ENCODE measurements at regions not wholly inside any gene's neighbourhood (a gene's known extent, or its start where the extent isn't known, plus 50 kb on each side); places are given as distances from the start of the nearest gene placed in this dataset.

DNA sequence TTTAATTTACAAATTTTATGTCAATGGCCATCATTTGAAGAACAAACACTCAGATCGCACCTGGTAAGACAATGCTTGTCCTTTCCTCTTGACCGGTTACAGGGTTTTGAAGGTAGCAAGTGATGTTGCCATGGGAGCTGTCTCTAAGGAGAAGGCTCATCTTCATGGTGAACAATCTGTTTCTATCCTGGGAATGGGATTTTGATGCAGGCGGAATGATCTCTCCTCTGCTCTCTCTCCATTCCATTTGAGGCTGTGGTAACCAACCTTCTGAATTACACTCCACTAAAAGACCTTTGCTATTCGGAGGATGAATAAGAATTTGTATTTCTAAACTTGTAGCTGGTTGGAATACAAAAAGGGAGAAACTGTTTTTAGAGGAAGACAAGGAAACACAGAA, 57.9 kb upstream of the SLC5A9 start:
- DNase-seq, result no peak

DNA sequence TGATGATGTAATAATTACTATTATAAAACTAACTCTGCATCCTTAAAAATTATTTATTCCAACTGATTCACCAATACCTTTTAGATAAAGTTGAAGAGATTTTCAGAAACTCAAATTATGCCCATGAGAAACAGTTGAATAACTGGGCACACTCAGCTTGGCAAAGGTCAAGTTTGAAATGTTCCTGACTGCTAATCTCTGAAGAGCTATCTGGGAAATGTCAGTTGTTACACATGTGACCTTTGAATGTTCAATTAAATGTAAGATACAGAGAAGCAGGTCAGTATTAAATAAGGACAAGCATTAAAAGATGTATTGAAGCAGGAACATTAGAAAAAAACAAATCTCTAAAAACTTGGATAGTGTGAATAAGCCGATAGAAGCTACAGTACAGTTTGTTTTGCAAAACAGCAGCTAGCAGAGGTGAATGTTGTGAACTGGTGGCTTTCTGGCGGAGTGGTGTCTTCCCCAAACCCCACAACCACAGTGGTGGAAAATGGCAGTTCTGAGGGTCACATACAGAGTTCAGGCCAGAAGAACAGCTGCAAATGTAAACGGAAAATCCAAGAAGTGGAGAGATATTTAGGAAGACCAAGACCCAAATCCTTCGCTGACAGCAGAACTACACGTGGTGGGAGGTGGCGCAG, 61.9 kb upstream of the SLC5A9 start:
- DNase-seq, result no peak

- DNase-seq, result no peak
Measured at GRCh38 chr1:48139275-48139674, 83.2 kb upstream of the SLC5A9 start.

GRCh38 chr1:48127735-48128685, 94.5 kb upstream of the SLC5A9 start:
- no peak for DNase-seq

DNA sequence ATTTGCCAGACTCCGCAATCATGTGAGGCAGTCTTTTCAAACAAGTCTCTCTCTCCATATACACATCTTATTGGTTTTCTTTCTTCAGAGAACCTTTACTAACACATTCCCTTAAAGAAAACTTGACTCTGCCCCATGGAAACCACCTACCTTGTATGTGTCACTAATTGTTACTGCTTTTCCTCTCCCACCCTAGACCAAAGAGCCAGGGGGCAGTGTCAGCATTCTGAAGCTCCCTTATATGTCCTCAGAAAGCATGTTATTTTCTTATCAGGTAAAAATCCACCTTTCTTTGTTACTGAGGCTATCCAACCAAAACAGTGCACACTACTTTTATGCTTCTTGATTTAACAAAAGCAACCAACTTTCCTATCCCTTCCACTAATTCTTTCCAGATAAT, 98.9 kb upstream of the SLC5A9 start:
- no peak for DNase-seq

DNA sequence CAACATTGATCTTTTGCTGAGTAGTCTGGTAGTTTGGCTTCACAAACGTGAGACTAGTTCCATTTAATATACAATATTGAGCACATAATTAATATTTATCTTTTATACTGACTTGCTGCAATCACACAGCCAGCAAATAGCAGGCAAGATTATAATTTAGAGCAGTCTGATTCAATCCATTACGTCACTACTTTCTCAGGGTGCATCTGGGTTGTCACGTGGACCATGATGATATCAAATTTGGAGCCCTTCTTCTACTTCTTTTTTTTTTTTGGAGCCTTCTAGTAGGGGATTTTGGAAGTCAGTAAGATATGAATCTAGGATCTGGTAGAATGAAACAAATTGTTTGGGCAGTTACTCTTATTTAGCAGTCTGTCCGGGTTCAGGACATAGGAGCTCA, 100.6 kb upstream of the SLC5A9 start:
- DNase-seq, result no peak

DNA sequence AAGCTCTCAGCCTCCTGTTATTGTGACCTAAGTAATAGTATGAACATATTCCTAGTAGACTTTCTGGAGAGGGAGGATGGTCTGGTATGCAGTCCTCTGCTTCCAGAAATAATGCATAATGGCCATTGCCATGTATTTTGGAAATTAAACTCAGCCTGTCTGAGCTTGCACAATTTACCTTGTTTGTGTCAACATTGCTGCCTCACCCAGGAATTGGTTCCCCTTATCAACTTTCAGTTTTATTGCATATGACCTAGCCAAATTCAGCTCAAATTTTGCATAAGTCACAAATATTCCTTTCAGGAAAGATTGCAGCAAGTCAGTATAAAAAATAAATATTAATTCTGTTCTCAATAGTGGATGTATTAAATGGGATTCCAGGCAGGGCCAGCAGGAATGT, 101.9 kb upstream of the SLC5A9 start:
- no peak for DNase-seq

- DNase-seq, result no peak
Measured at GRCh38 chr1:48115835-48116234, 106.7 kb upstream of the SLC5A9 start.

DNA sequence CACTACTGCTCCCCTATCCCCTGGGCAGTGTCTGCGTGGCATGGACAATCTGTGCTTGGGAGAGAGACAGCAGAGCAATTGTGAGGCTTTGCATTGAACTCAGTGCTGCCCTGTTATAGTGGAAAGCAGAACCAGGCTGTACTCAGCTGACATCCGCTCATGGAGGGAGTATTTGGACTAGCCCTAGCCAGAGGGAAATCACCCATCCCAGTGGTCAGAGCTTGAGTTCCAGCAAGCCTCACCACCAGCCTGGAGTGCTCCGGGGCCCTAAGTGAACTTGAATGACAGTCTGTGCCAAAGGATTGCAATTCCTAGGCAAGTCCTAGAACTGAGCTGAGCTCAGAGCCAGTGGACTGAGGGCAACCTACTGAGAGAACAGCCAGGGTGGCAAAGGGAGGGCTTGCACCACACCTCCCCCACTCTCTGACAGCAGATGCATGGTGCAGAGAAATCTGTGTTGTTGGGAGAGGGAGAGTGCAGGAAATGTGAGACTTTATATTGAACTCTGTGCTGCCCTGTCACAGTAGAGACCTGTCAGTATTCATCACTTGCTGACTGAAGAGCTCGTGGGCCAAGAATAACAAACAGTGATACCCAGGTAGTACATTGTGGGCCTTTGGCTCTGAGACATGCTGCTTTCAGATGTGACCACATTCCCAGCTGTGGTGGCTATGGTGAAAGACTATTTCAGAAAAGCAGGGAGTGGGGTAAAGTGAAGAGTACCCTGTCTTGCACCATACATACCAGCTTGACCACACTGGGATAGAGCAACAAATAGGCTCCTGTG, 107.7 kb upstream of the SLC5A9 start:
- DNase-seq, result no peak

DNA sequence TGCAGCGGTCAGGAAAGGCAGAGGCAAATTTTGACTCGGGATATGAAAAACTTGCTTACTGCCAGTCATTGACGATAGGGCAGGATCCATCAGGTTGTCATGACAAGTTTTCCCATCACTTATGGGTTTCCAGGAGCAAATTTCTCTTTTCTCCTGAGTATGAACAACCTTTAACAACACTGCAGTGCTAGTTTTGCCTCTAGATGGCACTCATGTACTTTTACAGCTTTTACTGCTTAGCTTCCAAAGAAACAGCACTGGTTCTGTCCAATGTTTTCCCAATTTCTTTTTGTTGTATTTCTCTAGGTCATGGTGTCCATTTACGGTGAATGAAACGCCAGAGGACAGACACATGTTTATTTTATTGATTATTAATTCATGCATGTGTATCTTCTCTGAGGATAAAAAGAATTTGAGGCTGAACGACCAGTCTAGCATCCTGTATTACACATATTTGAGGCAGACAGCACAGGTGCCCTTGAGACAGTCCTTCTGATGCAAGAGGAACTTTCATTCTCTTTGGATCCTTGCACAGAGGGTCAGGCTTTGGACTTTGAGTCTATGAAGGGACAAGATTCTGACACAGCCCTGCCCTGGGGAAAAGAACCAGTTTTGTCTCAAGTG, 112.3 kb upstream of the TRABD2B start:
- DNase-seq, result no peak

- DNase-seq, result no peak
Measured at GRCh38 chr1:48107516-48107915, 110.3 kb upstream of the TRABD2B start.

DNA sequence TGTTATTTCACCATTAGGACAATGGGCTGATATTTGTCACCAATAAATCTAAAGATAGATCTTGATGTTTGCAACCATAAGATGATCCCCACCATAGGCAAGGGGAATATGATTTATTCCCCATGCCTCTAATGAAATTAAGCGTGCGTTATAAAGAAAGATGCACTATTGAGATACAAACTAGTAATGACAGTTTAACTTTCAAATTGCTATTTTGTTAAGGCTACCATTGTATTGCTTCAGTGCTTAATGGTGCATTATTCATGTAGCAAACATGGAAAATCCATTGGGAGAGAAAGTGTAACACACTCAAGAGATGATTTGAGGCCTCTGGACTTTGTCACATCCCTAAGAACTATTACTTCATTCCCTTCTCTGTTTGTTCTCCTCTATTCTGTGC, 108.9 kb upstream of the TRABD2B start:
- no peak for DNase-seq

DNA sequence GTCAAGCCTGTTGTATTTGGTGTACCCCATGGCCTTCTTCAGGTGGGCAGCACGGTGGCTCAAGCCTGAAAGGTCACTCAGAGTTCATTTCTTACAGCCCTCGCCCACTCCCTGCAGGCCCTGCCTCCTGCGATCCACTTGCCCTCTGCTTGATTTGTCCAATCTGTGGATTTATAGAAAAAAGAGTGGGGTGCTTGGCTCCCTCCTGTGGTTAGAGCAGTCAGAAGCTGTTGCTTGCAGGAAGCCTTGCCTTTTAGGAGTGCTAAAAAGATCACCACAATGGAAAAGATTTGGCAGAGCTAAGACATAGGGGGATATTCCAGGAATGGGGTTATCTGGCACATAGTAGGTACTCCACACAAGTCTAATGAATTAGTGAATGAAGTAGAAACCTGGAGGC, 108.0 kb upstream of the TRABD2B start:
- DNase-seq, result no peak

DNA sequence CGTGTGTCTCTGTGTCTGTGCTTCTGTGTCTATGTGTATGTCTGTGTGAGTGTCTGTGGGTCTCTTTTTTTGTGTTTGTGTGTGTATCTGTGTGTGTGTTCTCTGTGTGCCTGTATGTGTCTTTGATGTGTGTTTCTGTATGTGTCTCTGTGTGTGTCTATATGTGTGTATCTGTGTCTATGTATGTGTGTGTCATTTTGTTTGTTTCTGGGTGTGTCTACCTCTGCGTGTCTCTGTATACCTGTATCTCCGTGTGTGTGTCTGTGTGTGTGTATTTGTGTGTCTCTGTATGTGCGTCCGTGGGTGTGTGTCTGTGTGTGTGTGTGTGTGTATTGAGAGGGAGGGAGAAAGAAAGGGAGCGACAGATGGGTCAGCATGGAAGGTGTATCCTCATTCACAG, 106.3 kb upstream of the TRABD2B start:
- no peak for DNase-seq

GRCh38 chr1:48102766-48103165, 105.6 kb upstream of the TRABD2B start:
- no peak for DNase-seq

GRCh38 chr1:48099072-48099773, 102.0 kb upstream of the TRABD2B start:
- DNase-seq, result no peak

GRCh38 chr1:48093696-48094528, 96.7 kb upstream of the TRABD2B start:
- DNase-seq, result peak; percentile 69

DNA sequence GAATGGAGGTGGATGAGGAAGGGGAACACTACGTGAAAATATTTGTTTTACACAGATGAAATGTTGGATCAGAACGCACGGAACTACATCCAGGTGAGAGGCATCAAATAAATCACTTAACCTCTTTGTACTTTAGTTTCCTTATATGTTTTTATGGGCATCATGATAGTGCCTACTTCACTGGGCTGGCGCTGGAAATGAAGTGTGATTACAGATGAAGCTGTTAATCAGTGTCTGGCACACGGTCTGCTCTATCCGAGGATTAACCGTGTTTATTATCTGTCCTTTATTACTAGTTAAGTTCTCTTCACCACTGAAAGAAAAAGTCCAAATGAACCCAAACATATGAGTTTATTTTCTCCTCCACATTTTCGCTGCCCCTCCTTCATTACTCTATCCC, 96.0 kb upstream of the TRABD2B start:
- DNase-seq, result no peak

DNA sequence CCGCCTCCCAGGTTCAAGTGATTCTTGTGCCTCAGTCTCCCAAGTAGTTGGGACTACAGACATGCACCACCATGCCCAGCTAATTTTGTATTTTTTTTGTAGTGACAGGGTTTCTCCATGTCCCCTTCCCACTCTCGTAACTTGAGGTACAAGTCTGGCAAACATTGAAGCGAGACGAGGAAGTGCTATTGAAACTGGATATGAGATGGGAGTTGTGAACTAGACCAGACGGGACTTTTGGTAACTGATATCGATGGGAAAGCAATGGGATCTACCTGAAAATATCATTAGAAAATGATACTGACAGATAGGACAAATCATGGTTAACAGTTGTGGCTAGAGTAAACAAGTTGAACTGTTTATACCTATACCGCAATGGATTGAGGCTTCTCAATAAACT, 95.2 kb upstream of the TRABD2B start:
- DNase-seq, result no peak

DNA sequence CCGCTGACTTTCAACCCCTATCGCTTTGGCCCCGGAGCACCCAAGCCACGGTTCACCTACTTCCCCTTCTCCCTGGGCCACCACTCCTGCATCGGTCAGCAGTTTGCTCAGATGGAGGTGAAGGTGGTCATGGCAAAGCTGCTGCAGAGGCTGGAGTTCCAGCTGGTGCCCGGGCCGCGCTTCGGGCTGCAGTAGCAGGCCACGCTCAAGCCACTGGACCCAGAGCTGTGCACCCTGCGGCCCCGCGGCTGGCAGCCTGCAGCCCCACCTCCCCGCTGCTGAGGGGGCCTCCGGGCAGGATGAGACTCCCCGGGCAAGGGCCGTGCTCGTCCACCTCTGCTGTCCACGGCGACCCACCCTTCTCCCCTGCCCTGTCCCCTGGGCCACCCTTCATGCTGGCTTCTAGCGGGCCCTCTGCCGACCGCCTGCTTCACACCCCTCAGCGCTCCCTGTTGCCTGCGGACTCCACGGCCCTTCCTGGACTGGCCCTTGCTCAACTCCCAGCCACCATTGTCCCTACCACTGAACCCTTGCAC, 92.2 kb upstream of the TRABD2B start:
- no peak for DNase-seq

- no peak for DNase-seq
Measured at GRCh38 chr1:48084826-48085225, 87.6 kb upstream of the TRABD2B start.

Data from activated gamma-delta T cell treated with Interleukin-2 at 50 U/mL for 16 hours (primary cell).